ENCODE measurements at regions not wholly inside any gene's neighbourhood (a gene's known extent, or its start where the extent isn't known, plus 50 kb on each side); places are given as distances from the start of the nearest gene placed in this dataset.

DNA sequence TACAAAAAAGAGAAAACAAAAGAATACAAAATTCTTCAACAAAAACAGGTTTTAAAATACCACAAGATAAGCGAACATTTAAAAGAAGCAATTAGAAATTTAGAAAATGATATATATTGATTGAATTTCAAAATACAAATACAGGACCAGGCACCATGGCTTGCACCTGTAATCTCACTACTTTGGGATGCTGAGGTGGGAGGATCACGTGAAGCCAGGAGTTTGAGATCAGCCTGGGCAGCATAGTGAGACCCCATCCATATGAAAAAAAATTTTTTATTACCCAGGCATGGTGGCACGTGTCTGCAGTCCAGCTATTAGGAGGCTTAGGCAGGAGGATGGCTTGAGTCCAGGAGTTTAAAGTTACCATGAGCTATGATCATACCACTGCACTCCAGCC lies 109.9 kb upstream of the SLC30A5 start:
- Histone ChIP-seq H3K27ac (ENCODE audit: low read depth, low read length, poor library complexity, severe bottlenecking) (no peak overlapping the region), H3K9me3 (ENCODE audit: low read length) (no peaks in the 10 kb centered on the region), H3K79me2 (ENCODE audit: insufficient read depth, low read depth, low read length) (no peaks in the 10 kb centered on the region), H3K4me2 (ENCODE audit: low read length) (no peak overlapping the region), H3K36me3 (ENCODE audit: insufficient read depth, low read length) (no peaks in the 10 kb centered on the region), H3K4me1 (ENCODE audit: insufficient read depth, low read length, poor library complexity, severe bottlenecking) (no peaks in the 10 kb centered on the region), H3K9me2 (ENCODE audit: insufficient read depth, low read length) (no peaks in the 10 kb centered on the region), H4K20me1 (ENCODE audit: insufficient read depth, low read length) (no peaks in the 10 kb centered on the region), H2AFZ (ENCODE audit: low read length) (no peak overlapping the region), H3K4me3 (ENCODE audit: low read depth, low read length, poor library complexity, severe bottlenecking) (no peak overlapping the region)
- POLR2A ChIA-PET: no interaction called here
- CTCF ChIA-PET (ENCODE audit: unreplicated experiment): no interaction called here
- no TSS peak for BruUV-seq (replicated peaks)
- intact Hi-C loops (cut with micrococcal nuclease; ENCODE audit: unreplicated experiment): no loop called here
- no peak for TF ChIP-seq EZH2phosphoT487 (IDR thresholded peaks at IDR 0.05; ENCODE audit: borderline replicate concordance, low read depth, low read length)
- DNase-seq (ENCODE audit: low spot score): no peak

DNA sequence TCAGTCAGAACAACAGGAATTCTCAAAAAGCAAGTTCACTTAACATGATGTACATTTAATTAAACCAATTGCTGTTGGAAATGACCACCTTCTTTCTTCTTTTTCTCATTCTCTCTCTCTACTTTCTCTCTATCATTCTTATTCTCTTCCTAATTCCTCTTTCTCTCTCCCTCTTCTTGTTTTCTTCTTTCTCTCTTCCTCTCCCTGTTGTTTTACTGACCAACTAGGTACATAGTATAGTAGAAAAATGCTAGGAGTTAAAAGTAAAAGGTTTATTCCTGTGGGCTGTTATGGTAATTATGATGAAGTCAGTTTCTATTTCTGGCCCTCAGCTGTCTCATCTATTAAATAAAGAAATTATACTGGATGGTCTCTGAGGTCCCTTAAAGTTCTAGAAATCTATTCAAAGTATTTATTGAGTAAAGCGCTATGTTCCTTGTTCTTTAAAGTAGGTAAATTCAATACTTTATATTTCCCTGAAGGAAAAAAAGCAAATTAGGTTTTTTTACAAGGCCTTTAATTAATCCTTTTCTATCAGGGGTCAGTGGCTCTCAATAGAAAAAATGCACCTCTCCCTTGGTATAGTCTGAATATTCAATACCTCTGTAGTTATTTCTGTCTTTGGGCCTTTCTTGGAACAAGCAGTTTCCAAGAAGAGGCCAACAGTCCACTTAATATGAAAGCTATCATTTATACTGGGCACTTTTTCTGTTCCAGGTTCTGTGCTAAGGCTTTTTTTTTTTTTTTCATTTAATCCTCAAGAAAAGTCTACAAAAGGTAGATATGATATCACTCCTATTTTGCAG lies 102.3 kb upstream of the SLC30A5 start:
- POLR2A ChIA-PET: no interaction called here
- Histone ChIP-seq H3K36me3 (ENCODE audit: insufficient read depth, low read length) (no peaks in the 10 kb centered on the region), H4K20me1 (ENCODE audit: insufficient read depth, low read length) (no peaks in the 10 kb centered on the region), H3K4me2 (ENCODE audit: low read length) (no peak overlapping the region), H3K27ac (ENCODE audit: low read depth, low read length, poor library complexity, severe bottlenecking) (no peak overlapping the region), H3K9me3 (ENCODE audit: low read length) (no peaks in the 10 kb centered on the region), H3K9me2 (ENCODE audit: insufficient read depth, low read length) (no peaks in the 10 kb centered on the region), H2AFZ (ENCODE audit: low read length) (no peak overlapping the region), H3K4me1 (ENCODE audit: insufficient read depth, low read length, poor library complexity, severe bottlenecking) (no peaks in the 10 kb centered on the region), H3K79me2 (ENCODE audit: insufficient read depth, low read depth, low read length) (no peaks in the 10 kb centered on the region), H3K4me3 (ENCODE audit: low read depth, low read length, poor library complexity, severe bottlenecking) (no peak overlapping the region)
- CTCF ChIA-PET (ENCODE audit: unreplicated experiment): no interaction called here
- BruUV-seq (replicated peaks): no TSS peak
- TF ChIP-seq CTCF (conservative IDR thresholded peaks at IDR 0.05; ENCODE audit: low read length) (no peak), EZH2phosphoT487 (IDR thresholded peaks at IDR 0.05; ENCODE audit: borderline replicate concordance, low read depth, low read length) (no peak)
- DNase-seq (ENCODE audit: low spot score): no peak
- intact Hi-C loops (cut with micrococcal nuclease; ENCODE audit: unreplicated experiment): no loop called here

DNA sequence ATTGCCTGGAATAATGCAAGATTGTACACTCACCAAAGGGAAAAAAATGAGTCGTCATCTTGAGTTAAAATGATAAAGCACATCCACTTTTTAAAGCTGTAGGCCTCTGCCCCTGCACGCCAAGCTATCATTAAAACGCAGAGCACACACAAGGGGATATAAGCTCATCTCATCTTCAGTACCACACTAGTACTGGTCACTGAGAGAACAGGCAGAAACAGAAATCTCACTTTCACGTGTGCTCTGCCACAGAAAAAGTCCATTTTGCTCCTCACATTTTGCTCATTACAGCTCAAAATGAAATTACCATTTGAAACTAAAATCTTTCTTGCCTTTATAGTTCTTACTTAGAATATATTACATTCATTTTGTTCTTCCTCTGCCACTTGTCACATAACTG lies 99.2 kb upstream of the SLC30A5 start:
- no peak for TF ChIP-seq CTCF (conservative IDR thresholded peaks at IDR 0.05; ENCODE audit: low read length)
- no peak for TF ChIP-seq EZH2phosphoT487 (IDR thresholded peaks at IDR 0.05; ENCODE audit: borderline replicate concordance, low read depth, low read length)
- Histone ChIP-seq H3K4me2 (ENCODE audit: low read length) (no peak overlapping the region), H3K36me3 (ENCODE audit: insufficient read depth, low read length) (no peaks in the 10 kb centered on the region), H4K20me1 (ENCODE audit: insufficient read depth, low read length) (no peaks in the 10 kb centered on the region), H2AFZ (ENCODE audit: low read length) (no peak overlapping the region), H3K9me3 (ENCODE audit: low read length) (no peaks in the 10 kb centered on the region), H3K4me3 (ENCODE audit: low read depth, low read length, poor library complexity, severe bottlenecking) (no peak overlapping the region), H3K9me2 (ENCODE audit: insufficient read depth, low read length) (no peaks in the 10 kb centered on the region), H3K4me1 (ENCODE audit: insufficient read depth, low read length, poor library complexity, severe bottlenecking) (no peaks in the 10 kb centered on the region), H3K27ac (ENCODE audit: low read depth, low read length, poor library complexity, severe bottlenecking) (no peak overlapping the region), H3K79me2 (ENCODE audit: insufficient read depth, low read depth, low read length) (no peaks in the 10 kb centered on the region)
- no TSS peak for BruUV-seq (replicated peaks)
- ChIA-PET CTCF (ENCODE audit: unreplicated experiment) (no interaction called here), POLR2A (no interaction called here)
- no peak for DNase-seq (ENCODE audit: low spot score)
- intact Hi-C loops (cut with micrococcal nuclease; ENCODE audit: unreplicated experiment): no loop called here
